GM21786 (cell line): ENCODE measurements at regions not wholly inside any gene's neighbourhood (a gene's known extent, or its start where the extent isn't known, plus 50 kb on each side); places are given as distances from the start of the nearest gene placed in this dataset.

ENCODE experiments used
- ATAC-seq: cut with Tn5 transposase; IDR thresholded peaks from one replicate; pipeline ENCODE4 v1.9.1; 2021; ENCODE audit not compliant: unreplicated experiment

- ATAC-seq = no peak
These were observed 95.1 kb downstream of the FASLG start for GRCh38 chr1:172753964-172754363.

GRCh38 chr1:172754609-172755008 is 95.7 kb downstream of the FASLG start:
- ATAC-seq = no peak

- no peak for ATAC-seq
These were observed 96.2 kb downstream of the FASLG start for GRCh38 chr1:172755099-172755498.

- no peak for ATAC-seq
These were observed 97.1 kb downstream of the FASLG start for GRCh38 chr1:172756024-172756423.

- no peak for ATAC-seq
These were observed 99.4 kb downstream of the FASLG start for GRCh38 chr1:172758259-172758658.

- no peak for ATAC-seq
These were observed 101.2 kb downstream of the FASLG start for GRCh38 chr1:172760121-172760520.

- ATAC-seq = no peak
These were observed 102.9 kb downstream of the FASLG start for GRCh38 chr1:172761581-172762486.

GRCh38 chr1:172763057-172763456 is 104.2 kb downstream of the FASLG start:
- no peak for ATAC-seq

- ATAC-seq = no peak
These were observed 105.5 kb downstream of the FASLG start for GRCh38 chr1:172764378-172764777.

- ATAC-seq = no peak
These were observed 107.6 kb downstream of the FASLG start for GRCh38 chr1:172766462-172766861.

GRCh38 chr1:172770071-172770470 is 111.2 kb downstream of the FASLG start:
- no peak for ATAC-seq

GRCh38 chr1:172774561-172774960 is 115.7 kb downstream of the FASLG start:
- no peak for ATAC-seq

GRCh38 chr1:172775606-172776005 is 116.7 kb downstream of the FASLG start:
- ATAC-seq = no peak

GRCh38 chr1:172776071-172776470 is 117.2 kb downstream of the FASLG start:
- no peak for ATAC-seq

GRCh38 chr1:172777767-172778166 is 118.9 kb downstream of the FASLG start:
- ATAC-seq = no peak

GRCh38 chr1:172778456-172779455 is 119.9 kb downstream of the FASLG start:
- peak; percentile 79 for ATAC-seq

GRCh38 chr1:172779491-172779890 is 120.6 kb downstream of the FASLG start:
- no peak for ATAC-seq

GRCh38 chr1:172781513-172782140 is 122.7 kb downstream of the FASLG start:
- ATAC-seq = no peak

- ATAC-seq = no peak
These were observed 130.9 kb downstream of the FASLG start for GRCh38 chr1:172789840-172790239.

- no peak for ATAC-seq
These were observed 131.3 kb downstream of the FASLG start for GRCh38 chr1:172790245-172790644.

- ATAC-seq = no peak
These were observed 134.9 kb downstream of the FASLG start for GRCh38 chr1:172793823-172794222.
